Activated CD8-positive, alpha-beta T cell treated with anti-CD3 and anti-CD28 coated beads for 36 hours (primary cell): ENCODE measurements at regions not wholly inside any gene's neighbourhood (a gene's known extent, or its start where the extent isn't known, plus 50 kb on each side); places are given as distances from the start of the nearest gene placed in this dataset.

Experiments used
- ATAC-seq: fragments of 200-7000 bp; cut with Tn5 transposase; one replicate; pipeline ENCODE4 v1.10.0; 2021; ENCODE audit warnings: mild to moderate bottlenecking, moderate library complexity
- CTCF ChIA-PET: fragments of 350-600 bp; sonication (Branson Sonifier 250); formaldehyde crosslinking; loops from one replicate; lab custom pipeline; 2021; ENCODE audit warnings: antibody characterized with exemption; lab: Charles Lee
- POLR2A ChIA-PET: fragments of 350-600 bp; sonication (Branson Sonifier 250); formaldehyde crosslinking; loops from one replicate; lab custom pipeline; 2021; ENCODE audit warnings: antibody characterized with exemption; lab: Charles Lee
- DNase-seq: peaks from one replicate; pipeline ENCODE4 v3.0.0-alpha.2; 2020
- H3K27ac Mint-ChIP-seq: one replicate; pipeline ENCODE4 v1.8.0; 2021; ENCODE audit warnings: mild to moderate bottlenecking, mixed read lengths
- H3K27me3 Mint-ChIP-seq: one replicate; pipeline ENCODE4 v1.8.0; 2021; ENCODE audit warnings: mixed read lengths
- H3K36me3 Mint-ChIP-seq: one replicate; pipeline ENCODE4 v1.8.0; 2021; ENCODE audit warnings: low read depth, mixed read lengths
- H3K4me1 Mint-ChIP-seq: one replicate; pipeline ENCODE4 v1.8.0; 2021; ENCODE audit warnings: low read depth, mixed read lengths
- H3K4me3 Mint-ChIP-seq: one replicate; pipeline ENCODE4 v1.8.0; 2021; ENCODE audit warnings: mild to moderate bottlenecking, moderate library complexity, mixed read lengths
- H3K9me3 Mint-ChIP-seq: one replicate; pipeline ENCODE4 v1.8.0; 2021; ENCODE audit warnings: mixed read lengths
- intact Hi-C: fragments of 100-400 bp; cut with micrococcal nuclease; formaldehyde crosslinking; loops from one replicate; pipeline ENCODE4 v1.10.0; 2022
- TF ChIP-seq, protein P1 (sequence below): fragments of 200-600 bp; IDR thresholded peaks from one replicate; pipeline ENCODE4 v1.8.0; 2022; ENCODE audit warnings: antibody characterized with exemption, mild to moderate bottlenecking

DNA sequence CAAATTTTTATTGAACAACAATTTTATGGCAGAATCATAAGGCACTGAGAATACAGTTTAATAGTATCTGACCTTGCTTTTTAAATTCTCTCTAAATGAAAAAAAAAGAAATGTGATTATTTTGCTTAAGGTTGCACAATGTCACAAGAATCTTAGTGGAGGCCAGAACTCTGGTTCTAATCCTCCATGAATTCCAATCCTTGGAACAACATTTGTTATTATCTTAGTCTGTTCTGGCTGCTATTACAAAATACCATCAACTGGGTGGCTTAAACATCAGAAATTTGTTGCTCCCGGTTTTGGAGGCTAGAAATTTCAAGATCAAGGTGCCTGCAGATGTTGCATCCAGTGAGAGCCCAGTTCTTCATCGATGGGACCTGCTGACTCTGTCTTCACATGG is 158.2 kb upstream of the POM121L12 start:
- no peak for ATAC-seq
- no peaks in the 10 kb centered on the region for H3K27me3 Mint-ChIP-seq
- no peak overlapping the region for H3K4me3 Mint-ChIP-seq
- no peaks in the 10 kb centered on the region for H3K36me3 Mint-ChIP-seq
- ChIA-PET POLR2A (no interaction called here), CTCF (no interaction called here)
- TF ChIP-seq, protein P1, sequence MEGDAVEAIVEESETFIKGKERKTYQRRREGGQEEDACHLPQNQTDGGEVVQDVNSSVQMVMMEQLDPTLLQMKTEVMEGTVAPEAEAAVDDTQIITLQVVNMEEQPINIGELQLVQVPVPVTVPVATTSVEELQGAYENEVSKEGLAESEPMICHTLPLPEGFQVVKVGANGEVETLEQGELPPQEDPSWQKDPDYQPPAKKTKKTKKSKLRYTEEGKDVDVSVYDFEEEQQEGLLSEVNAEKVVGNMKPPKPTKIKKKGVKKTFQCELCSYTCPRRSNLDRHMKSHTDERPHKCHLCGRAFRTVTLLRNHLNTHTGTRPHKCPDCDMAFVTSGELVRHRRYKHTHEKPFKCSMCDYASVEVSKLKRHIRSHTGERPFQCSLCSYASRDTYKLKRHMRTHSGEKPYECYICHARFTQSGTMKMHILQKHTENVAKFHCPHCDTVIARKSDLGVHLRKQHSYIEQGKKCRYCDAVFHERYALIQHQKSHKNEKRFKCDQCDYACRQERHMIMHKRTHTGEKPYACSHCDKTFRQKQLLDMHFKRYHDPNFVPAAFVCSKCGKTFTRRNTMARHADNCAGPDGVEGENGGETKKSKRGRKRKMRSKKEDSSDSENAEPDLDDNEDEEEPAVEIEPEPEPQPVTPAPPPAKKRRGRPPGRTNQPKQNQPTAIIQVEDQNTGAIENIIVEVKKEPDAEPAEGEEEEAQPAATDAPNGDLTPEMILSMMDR, result no peak
- H3K4me1 Mint-ChIP-seq, result no peaks in the 10 kb centered on the region
- H3K9me3 Mint-ChIP-seq, result peaks cover 10% of the 10 kb centered on the region
- intact Hi-C loops, result no loop called here
- no peak for DNase-seq
- no peak overlapping the region for H3K27ac Mint-ChIP-seq

DNA sequence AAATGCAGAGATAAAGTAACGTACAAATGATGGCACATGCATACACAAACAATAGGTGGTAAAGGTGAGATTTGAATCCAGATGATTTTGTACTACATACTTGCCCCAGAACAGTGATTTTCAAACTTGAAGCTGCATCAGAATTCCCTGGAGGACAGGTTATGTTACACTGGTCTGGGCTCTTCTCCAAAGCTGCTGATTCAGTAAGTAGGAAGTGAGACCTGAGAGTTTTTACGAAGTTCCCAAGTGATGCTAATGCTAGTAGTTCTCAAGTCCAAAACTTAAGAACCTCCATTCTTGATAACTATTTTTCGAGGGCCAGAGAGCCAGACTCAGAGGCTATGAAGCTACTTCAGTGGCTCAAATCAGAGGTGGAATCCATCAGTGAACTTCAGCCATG is 159.0 kb upstream of the POM121L12 start:
- Mint-ChIP-seq H3K27ac (no peak overlapping the region), H3K27me3 (no peaks in the 10 kb centered on the region), H3K4me3 (no peak overlapping the region), H3K36me3 (no peaks in the 10 kb centered on the region), H3K4me1 (no peaks in the 10 kb centered on the region), H3K9me3 (peaks cover 12% of the 10 kb centered on the region)
- CTCF ChIA-PET, result no interaction called here
- POLR2A ChIA-PET, result no interaction called here
- DNase-seq, result no peak
- ATAC-seq, result no peak
- TF ChIP-seq, protein P1, result no peak
- intact Hi-C loops, result no loop called here

DNA sequence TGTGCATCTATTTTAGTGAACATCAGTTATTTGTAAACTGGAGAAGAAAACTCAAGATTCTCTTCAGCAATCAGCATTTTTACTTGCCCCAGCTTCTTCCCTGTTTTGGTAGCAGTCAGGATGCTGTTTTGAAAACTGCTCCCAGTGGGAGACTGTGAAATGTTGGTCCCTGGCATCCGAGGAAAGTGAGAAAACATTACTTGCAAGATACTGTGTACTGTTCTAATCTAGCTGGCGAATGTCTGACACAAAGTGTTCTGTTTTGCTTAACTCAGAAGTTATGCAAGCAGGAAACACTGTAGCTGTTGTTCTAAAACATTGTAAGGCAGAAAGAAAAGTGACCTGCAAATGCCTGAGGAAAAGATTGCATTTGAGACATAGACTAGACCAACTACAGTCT is 171.8 kb upstream of the POM121L12 start:
- Mint-ChIP-seq H3K9me3 (peaks cover 29% of the 10 kb centered on the region), H3K27me3 (no peaks in the 10 kb centered on the region), H3K4me1 (no peaks in the 10 kb centered on the region), H3K36me3 (no peaks in the 10 kb centered on the region), H3K27ac (no peak overlapping the region), H3K4me3 (no peak overlapping the region)
- TF ChIP-seq, protein P1, result no peak
- no peak for DNase-seq
- POLR2A ChIA-PET, result no interaction called here
- no peak for ATAC-seq
- CTCF ChIA-PET, result no interaction called here
- intact Hi-C loops, result no loop called here

DNA sequence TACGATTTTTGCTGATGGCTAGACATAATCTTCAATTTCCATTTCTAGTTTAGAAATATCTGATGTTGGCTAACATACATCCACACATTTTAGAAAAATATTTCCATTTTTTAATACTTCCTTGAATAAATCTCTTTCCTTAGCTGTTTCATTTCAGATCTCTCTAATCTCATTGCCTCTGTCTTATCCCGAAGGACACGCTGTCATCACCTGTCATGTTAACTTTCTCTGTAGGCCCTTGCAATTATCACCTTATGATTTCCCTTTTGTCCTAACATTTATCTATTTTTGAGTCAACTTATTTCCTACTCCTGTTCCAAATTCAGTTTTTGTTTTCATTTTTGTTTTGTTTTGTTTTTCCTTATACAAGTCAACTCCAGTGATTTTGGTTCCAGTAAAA is 173.1 kb upstream of the POM121L12 start:
- ChIA-PET POLR2A (no interaction called here), CTCF (no interaction called here)
- Mint-ChIP-seq H3K27me3 (no peaks in the 10 kb centered on the region), H3K4me1 (no peaks in the 10 kb centered on the region), H3K4me3 (no peak overlapping the region), H3K36me3 (no peaks in the 10 kb centered on the region), H3K27ac (no peak overlapping the region), H3K9me3 (peaks cover 26% of the 10 kb centered on the region)
- intact Hi-C loops, result no loop called here
- TF ChIP-seq, protein P1, result no peak
- DNase-seq (no peak), ATAC-seq (no peak)

DNA sequence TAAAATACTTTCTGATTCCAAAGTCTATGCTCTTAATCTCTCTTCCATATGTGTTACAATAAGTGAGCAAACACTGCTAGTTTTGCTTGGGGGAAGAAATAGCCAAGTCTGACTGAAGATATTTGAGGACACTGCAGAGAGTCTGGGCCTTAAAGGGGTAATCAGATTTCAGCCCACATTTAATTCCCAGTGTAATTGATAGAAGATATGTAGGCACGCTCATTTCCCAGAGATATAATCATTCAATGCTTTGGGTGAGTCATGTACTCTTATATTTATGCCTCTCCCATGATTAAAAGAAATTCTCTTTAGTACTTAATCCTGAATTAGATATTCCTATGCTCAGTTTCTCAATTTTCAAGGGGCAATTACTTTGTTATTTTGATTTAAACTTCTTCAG is 178.1 kb upstream of the POM121L12 start:
- DNase-seq (no peak), ATAC-seq (no peak)
- Mint-ChIP-seq H3K4me1 (no peaks in the 10 kb centered on the region), H3K4me3 (no peak overlapping the region), H3K36me3 (no peaks in the 10 kb centered on the region), H3K27ac (no peak overlapping the region), H3K9me3 (peaks cover 12% of the 10 kb centered on the region), H3K27me3 (no peaks in the 10 kb centered on the region)
- ChIA-PET CTCF (no interaction called here), POLR2A (no interaction called here)
- TF ChIP-seq, protein P1, result no peak
- intact Hi-C loops, result no loop called here
